Psoas muscle (tissue), 7 donors: ENCODE measurements at regions not wholly inside any gene's neighbourhood (a gene's known extent, or its start where the extent isn't known, plus 50 kb on each side); places are given as distances from the start of the nearest gene placed in this dataset.

ENCODE experiments used
- ATAC-seq, 4 donors: fragments of 200-7000 bp; cut with Tn5 transposase; one replicate each; pipeline ENCODE4 v1.9.1; 2020; ENCODE audit warnings: moderate library complexity in 3 of 4, mild to moderate bottlenecking in 2 of 4
- DNase-seq, 2 donors: peaks; one replicate each; pipeline ENCODE4 v3.0.0-alpha.2; 2020
- H3K27ac ChIP-seq: fragments of 200-600 bp; one replicate; pipeline ENCODE4 v1.8.0; 2022
- H3K27me3 ChIP-seq, 3 donors: fragments of 200-600 bp in 1 of 3; one replicate each; pipeline versions ENCODE4 v1.6.1 to v1.8.0; 2013 to 2022; ENCODE audit warnings: low read length in 2 of 3, mild to moderate bottlenecking in 2 of 3, moderate library complexity in 1 of 3; ENCODE audit not compliant: insufficient read depth in 3 of 3
- H3K36me3 ChIP-seq, 2 donors: fragments of 200-600 bp in 1 of 2; one replicate each; pipeline versions ENCODE4 v1.6.1 to v1.8.0; 2013 to 2022; ENCODE audit warnings: low read depth in 1 of 2, mild to moderate bottlenecking in 1 of 2, moderate library complexity in 1 of 2; ENCODE audit not compliant: insufficient read depth in 1 of 2
- H3K4me1 ChIP-seq: fragments of 200-600 bp; one replicate; pipeline ENCODE4 v1.8.0; 2022
- H3K4me3 ChIP-seq: fragments of 200-600 bp; one replicate; pipeline ENCODE4 v1.8.0; 2022; ENCODE audit warnings: mild to moderate bottlenecking
- H3K9me3 ChIP-seq: fragments of 200-600 bp; one replicate; pipeline ENCODE4 v1.8.0; 2022
- WGBS, 3 donors: extraction: QIAGEN DNeasy Blood & Tissue Kit; methylation state at CpG; one replicate each; pipeline versions ENCODE4 v1.1.6 to v1.1.7; 2013; 5-methylcytosine and 5-hydroxymethylcytosine counted together
- intact Hi-C, 2 donors: fragments of 100-400 bp; cut with DNase I; formaldehyde crosslinking; loops; one replicate each; pipeline versions ENCODE4 v1.11.0 to v1.14.2; 2022
- TF ChIP-seq, protein P1 (sequence below): fragments of 200-600 bp; IDR thresholded peaks from one replicate; pipeline ENCODE4 v1.8.0; 2022; ENCODE audit warnings: antibody characterized with exemption
- donor health status: healthy with polysubstance abuse.
- donor health status: DM: no; HTN: no; CAD: no; lungs with moderate emphysema.
- donor health status: Bipolar disorder and iron deficiency.
- donor health status: healthy.
- donor health status: DM: yes; HTN: yes; CAD: no.
- donor health status: DM: no; HTN: no; CAD: no.
- donor health status: DM: yes; HTN: yes; CAD: no.

DNA sequence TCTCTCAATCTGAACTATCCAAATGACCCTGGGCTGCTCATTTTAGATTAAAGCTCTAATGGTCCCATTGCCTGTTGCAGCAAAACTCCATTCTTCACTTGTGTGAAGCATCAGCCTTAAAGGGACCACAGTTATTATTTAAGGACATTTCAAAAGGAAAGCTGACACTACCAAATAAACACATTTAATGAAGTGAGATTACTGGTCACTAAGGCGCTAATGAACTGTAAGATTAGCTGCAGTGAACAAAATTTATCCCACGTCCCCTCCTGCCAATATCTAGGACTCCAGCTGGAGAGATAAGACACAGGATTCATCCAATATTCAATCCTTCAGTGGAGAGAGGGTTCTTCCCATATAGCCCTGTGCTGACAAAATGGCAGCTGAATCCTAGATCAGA is 1029.2 kb upstream of the SEL1L start:
- Histone ChIP-seq H3K27me3 (no peaks in the 10 kb centered on the region), H3K4me1 (no peaks in the 10 kb centered on the region), H3K36me3 (no peaks in the 10 kb centered on the region), H3K27ac (no peak overlapping the region), H3K9me3 (no peaks in the 10 kb centered on the region), H3K4me3 (no peak overlapping the region)
- WGBS, 3 donors, result 59 to 74% (median 71%) methylated on average over 2 of the region's 2 CpGs
- intact Hi-C loops, result no loop called here
- TF ChIP-seq, protein P1, sequence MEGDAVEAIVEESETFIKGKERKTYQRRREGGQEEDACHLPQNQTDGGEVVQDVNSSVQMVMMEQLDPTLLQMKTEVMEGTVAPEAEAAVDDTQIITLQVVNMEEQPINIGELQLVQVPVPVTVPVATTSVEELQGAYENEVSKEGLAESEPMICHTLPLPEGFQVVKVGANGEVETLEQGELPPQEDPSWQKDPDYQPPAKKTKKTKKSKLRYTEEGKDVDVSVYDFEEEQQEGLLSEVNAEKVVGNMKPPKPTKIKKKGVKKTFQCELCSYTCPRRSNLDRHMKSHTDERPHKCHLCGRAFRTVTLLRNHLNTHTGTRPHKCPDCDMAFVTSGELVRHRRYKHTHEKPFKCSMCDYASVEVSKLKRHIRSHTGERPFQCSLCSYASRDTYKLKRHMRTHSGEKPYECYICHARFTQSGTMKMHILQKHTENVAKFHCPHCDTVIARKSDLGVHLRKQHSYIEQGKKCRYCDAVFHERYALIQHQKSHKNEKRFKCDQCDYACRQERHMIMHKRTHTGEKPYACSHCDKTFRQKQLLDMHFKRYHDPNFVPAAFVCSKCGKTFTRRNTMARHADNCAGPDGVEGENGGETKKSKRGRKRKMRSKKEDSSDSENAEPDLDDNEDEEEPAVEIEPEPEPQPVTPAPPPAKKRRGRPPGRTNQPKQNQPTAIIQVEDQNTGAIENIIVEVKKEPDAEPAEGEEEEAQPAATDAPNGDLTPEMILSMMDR, result no peak
- no peak for DNase-seq
- no peak for ATAC-seq

DNA sequence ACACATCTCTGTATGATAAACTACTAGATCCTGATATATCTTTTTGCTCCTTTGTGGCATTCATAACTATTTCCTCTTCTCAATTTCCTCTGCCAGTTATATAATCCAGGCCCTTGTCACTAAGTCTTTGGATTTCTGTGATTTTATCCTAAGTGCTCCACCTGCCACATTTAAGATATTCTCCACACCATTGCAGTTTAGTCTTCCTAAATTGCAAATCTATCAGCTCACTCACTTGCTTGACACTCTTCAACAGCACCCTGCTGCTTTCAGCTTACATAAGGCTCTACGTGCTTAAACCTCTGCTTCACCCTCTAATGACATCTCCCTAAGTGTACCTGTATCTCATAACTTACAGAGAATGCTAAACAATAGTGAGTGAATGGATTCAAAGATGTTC is 1032.2 kb upstream of the SEL1L start:
- H3K4me3 ChIP-seq, result no peak overlapping the region
- TF ChIP-seq, protein P1, result no peak
- 41 to 53% (median 43%) methylated on average over 1 of the region's 1 CpG for WGBS, 3 donors
- ATAC-seq (no peak), DNase-seq (no peak)
- intact Hi-C loops, result no loop called here
- no peak overlapping the region for H3K27ac ChIP-seq
- H3K27me3 ChIP-seq, result no peaks in the 10 kb centered on the region
- no peaks in the 10 kb centered on the region for H3K36me3 ChIP-seq
- no peaks in the 10 kb centered on the region for H3K4me1 ChIP-seq
- H3K9me3 ChIP-seq, result no peaks in the 10 kb centered on the region

DNA sequence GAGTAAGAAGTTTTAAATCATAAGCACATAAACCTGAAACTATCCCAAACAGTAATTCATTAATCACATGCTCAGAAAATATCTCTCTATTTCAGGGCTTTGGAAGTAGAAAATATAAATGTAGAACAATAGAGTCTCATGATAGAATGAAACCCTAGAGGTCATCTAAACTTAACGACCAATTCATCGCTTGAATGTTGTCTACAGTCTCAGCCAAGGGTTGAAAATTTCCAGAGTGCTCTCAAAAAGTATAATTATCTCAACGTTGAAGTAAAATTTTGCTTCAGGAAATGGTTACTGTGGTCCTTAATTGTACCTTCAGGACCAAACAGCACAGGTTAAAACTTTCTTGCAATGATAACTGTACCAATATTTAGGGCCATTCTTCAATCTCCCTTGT is 1053.6 kb upstream of the SEL1L start:
- 59 to 66% (median 62%) methylated on average over 3 of the region's 3 CpGs for WGBS, 3 donors
- no peaks in the 10 kb centered on the region for H3K27me3 ChIP-seq
- ATAC-seq (no peak), DNase-seq (no peak)
- no peaks in the 10 kb centered on the region for H3K4me1 ChIP-seq
- H3K4me3 ChIP-seq, result no peak overlapping the region
- H3K27ac ChIP-seq, result no peak overlapping the region
- intact Hi-C loops, result no loop called here
- H3K36me3 ChIP-seq, result no peaks in the 10 kb centered on the region
- TF ChIP-seq, protein P1, result no peak
- no peaks in the 10 kb centered on the region for H3K9me3 ChIP-seq

DNA sequence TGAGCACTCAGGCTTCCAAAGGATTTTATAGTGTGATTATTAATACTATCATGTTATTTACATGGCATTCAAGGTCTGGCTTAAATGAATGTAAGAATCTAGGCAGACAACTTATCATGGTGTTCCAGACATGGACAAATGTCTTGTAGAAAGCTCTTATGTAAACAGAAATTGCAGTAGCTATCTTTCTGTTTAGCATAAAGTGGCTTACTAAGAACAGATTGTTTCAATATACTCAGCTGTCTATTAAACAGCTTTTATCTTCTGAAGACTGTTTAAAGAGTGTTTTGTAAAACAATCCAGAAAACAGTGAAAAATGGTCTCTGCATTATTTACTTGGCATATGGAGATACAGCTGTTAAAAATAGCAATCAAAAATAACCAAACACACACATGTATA is 1061.8 kb upstream of the SEL1L start:
- H3K9me3 ChIP-seq, result no peaks in the 10 kb centered on the region
- no peaks in the 10 kb centered on the region for H3K36me3 ChIP-seq
- no peak overlapping the region for H3K27ac ChIP-seq
- intact Hi-C loops, result no loop called here
- ATAC-seq (no peak), DNase-seq (no peak)
- TF ChIP-seq, protein P1, result no peak
- H3K4me1 ChIP-seq, result no peaks in the 10 kb centered on the region
- no peaks in the 10 kb centered on the region for H3K27me3 ChIP-seq
- H3K4me3 ChIP-seq, result no peak overlapping the region

DNA sequence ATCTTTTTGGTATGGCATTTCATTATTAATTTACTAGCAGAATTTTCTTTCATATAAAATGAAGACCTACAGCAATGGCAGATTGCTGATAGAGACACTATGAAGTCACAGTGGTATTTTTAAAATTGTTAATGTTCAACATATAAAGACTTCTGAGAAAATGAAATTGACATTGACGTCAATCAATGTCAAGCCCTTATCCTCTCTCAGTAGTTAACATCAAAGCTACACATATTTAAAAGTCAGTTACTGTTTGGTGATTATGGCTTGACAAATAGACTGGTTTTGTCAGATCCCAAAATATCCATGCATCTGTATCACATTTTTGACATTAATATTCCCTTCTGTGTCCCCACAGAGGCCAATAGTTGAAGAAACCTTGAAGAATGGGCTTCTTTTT is 1069.1 kb upstream of the SEL1L start:
- 85 to 90% (median 85%) methylated on average over 1 of the region's 1 CpG for WGBS, 3 donors
- TF ChIP-seq, protein P1, result no peak
- Histone ChIP-seq H3K27ac (no peak overlapping the region), H3K4me1 (no peaks in the 10 kb centered on the region), H3K27me3 (no peaks in the 10 kb centered on the region), H3K36me3 (no peaks in the 10 kb centered on the region), H3K4me3 (no peak overlapping the region), H3K9me3 (peaks cover 7% of the 10 kb centered on the region)
- ATAC-seq, result no peak
- no peak for DNase-seq
- intact Hi-C loops, result no loop called here
